ENCODE measurements at regions not wholly inside any gene's neighbourhood (a gene's known extent, or its start where the extent isn't known, plus 50 kb on each side); places are given as distances from the start of the nearest gene placed in this dataset.

DNA sequence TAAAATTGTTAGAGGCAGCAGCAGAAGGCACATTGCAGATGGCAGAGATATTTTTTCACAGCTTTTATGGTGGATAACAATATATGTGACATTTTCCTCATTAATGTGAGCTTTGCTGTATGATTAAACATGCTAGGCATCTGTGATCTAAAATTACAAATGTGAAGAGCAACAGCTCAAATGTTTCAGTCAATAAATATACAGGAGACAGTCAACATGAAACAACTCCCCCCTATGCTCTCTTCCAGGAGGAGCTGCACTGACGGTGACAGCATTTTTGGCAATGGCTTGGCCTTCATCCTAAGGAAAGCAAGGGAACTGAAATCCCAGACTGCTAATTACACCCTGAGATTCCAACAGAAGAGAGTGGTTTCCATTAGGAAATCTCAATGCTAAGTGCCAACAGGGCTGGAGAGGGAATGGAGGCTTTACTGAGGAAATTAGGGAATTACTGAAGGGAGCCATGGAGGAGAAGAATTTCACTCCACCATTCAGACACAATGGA lies 51.4 kb upstream of the GRB10 start:
- intact Hi-C loops (cut with DNase I) = no loop called here
- DNase-seq (no peak), ATAC-seq (ENCODE audit: poor library complexity) (no peak)

DNA sequence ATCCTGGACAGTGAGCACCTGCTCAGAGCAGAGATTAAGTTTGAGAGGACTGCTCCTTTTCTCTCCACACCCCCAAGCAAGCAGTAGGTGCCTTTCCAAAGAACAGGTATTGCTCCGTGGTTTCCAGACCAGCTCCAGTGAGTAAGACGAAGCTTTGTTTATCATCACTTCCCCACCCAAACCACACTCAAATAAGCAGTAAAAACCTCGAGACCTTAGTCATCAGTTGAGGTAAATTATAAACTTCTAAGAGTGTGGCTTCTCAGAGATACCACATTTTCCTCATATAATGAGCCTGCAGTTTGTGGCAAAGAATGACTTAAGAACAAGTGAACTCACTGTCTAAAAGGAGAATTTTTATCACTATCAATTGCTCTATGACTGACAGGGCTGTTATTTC lies 50.0 kb upstream of the GRB10 start:
- no peak for DNase-seq
- ATAC-seq (ENCODE audit: poor library complexity) = no peak
- intact Hi-C loops (cut with DNase I) = no loop called here
